ENCODE measurements at regions not wholly inside any gene's neighbourhood (a gene's known extent, or its start where the extent isn't known, plus 50 kb on each side); places are given as distances from the start of the nearest gene placed in this dataset.

GRCh38 chr12:115259968-115260747 is 576.2 kb upstream of the TBX3 start:
- TF ChIP-seq TEAD4 (IDR thresholded peaks at IDR 0.05) (no peak), FOXM1 (IDR thresholded peaks at IDR 0.05; ENCODE audit: borderline replicate concordance, low read depth) (no peak), CREB1 (IDR thresholded peaks at IDR 0.05; ENCODE audit: low read depth) (no peak), YY1 (IDR thresholded peaks at IDR 0.05; ENCODE audit: low read depth) (no peak), TCF12 (IDR thresholded peaks at IDR 0.05; ENCODE audit: low read depth) (no peak), EP300 (IDR thresholded peaks at IDR 0.05; ENCODE audit: borderline replicate concordance) (no peak)
- TF ChIP-seq, protein P1, sequence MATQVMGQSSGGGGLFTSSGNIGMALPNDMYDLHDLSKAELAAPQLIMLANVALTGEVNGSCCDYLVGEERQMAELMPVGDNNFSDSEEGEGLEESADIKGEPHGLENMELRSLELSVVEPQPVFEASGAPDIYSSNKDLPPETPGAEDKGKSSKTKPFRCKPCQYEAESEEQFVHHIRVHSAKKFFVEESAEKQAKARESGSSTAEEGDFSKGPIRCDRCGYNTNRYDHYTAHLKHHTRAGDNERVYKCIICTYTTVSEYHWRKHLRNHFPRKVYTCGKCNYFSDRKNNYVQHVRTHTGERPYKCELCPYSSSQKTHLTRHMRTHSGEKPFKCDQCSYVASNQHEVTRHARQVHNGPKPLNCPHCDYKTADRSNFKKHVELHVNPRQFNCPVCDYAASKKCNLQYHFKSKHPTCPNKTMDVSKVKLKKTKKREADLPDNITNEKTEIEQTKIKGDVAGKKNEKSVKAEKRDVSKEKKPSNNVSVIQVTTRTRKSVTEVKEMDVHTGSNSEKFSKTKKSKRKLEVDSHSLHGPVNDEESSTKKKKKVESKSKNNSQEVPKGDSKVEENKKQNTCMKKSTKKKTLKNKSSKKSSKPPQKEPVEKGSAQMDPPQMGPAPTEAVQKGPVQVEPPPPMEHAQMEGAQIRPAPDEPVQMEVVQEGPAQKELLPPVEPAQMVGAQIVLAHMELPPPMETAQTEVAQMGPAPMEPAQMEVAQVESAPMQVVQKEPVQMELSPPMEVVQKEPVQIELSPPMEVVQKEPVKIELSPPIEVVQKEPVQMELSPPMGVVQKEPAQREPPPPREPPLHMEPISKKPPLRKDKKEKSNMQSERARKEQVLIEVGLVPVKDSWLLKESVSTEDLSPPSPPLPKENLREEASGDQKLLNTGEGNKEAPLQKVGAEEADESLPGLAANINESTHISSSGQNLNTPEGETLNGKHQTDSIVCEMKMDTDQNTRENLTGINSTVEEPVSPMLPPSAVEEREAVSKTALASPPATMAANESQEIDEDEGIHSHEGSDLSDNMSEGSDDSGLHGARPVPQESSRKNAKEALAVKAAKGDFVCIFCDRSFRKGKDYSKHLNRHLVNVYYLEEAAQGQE (IDR thresholded peaks at IDR 0.05; ENCODE audit: low read depth): no peak

DNA sequence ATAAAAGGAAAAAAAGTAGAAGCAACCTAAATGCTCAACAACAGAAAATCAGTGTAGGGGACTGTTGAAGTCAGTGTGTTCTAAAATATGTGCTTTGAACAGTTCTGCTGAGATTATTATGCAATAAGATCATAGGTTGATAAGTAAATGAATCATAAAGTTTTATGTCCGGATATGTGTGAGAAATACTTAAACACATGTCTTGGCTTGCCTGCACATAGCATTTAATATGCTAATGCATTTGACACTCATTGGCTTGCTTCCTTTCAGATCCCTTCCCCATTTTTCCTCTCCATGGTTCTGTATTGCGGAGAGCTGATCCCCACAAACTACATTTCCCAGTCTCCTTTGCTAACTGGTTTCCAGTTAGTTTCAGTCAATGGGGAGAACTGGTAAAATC is 573.8 kb upstream of the TBX3 start:
- TF ChIP-seq NFIC (IDR thresholded peaks at IDR 0.05) (no peak), CEBPB (IDR thresholded peaks at IDR 0.05) (no peak), EP300 (IDR thresholded peaks at IDR 0.05; ENCODE audit: borderline replicate concordance) (no peak), TAF1 (IDR thresholded peaks at IDR 0.05; ENCODE audit: low read depth) (no peak), MAX (IDR thresholded peaks at IDR 0.05) (no peak), EGR1 (IDR thresholded peaks at IDR 0.05) (no peak), ZBTB7A (IDR thresholded peaks at IDR 0.05; ENCODE audit: low read depth) (no peak), FOXM1 (IDR thresholded peaks at IDR 0.05; ENCODE audit: borderline replicate concordance, low read depth) (no peak), RAD21 (IDR thresholded peaks at IDR 0.05; ENCODE audit: low read depth) (no peak), YY1 (IDR thresholded peaks at IDR 0.05; ENCODE audit: low read depth) (no peak), TEAD4 (IDR thresholded peaks at IDR 0.05) (no peak), CREB1 (IDR thresholded peaks at IDR 0.05; ENCODE audit: low read depth) (no peak)

GRCh38 chr12:115255962-115256361 is 572.0 kb upstream of the TBX3 start:
- TF ChIP-seq ZBTB7A (IDR thresholded peaks at IDR 0.05; ENCODE audit: low read depth): no peak
- no peak for TF ChIP-seq TCF12 (IDR thresholded peaks at IDR 0.05; ENCODE audit: low read depth)
- TF ChIP-seq NFIC (IDR thresholded peaks at IDR 0.05): no peak
- no peak for TF ChIP-seq YY1 (IDR thresholded peaks at IDR 0.05; ENCODE audit: low read depth)
- TF ChIP-seq FOXM1 (IDR thresholded peaks at IDR 0.05; ENCODE audit: borderline replicate concordance, low read depth): no peak

- no peak for TF ChIP-seq CREB1 (IDR thresholded peaks at IDR 0.05; ENCODE audit: low read depth)
- no peak for TF ChIP-seq TAF1 (IDR thresholded peaks at IDR 0.05; ENCODE audit: low read depth)
- TF ChIP-seq ZBTB7A (IDR thresholded peaks at IDR 0.05; ENCODE audit: low read depth): no peak
- no peak for TF ChIP-seq YY1 (IDR thresholded peaks at IDR 0.05; ENCODE audit: low read depth)
- TF ChIP-seq RAD21 (IDR thresholded peaks at IDR 0.05; ENCODE audit: low read depth): no peak
- TF ChIP-seq FOXM1 (IDR thresholded peaks at IDR 0.05; ENCODE audit: borderline replicate concordance, low read depth): no peak
- no peak for TF ChIP-seq TEAD4 (IDR thresholded peaks at IDR 0.05)
- TF ChIP-seq, protein P1 (IDR thresholded peaks at IDR 0.05; ENCODE audit: low read depth): no peak
- no peak for TF ChIP-seq EGR1 (IDR thresholded peaks at IDR 0.05)
- TF ChIP-seq CEBPB (IDR thresholded peaks at IDR 0.05): no peak
- TF ChIP-seq EP300 (IDR thresholded peaks at IDR 0.05; ENCODE audit: borderline replicate concordance): no peak
- no peak for TF ChIP-seq MAX (IDR thresholded peaks at IDR 0.05)
- TF ChIP-seq TCF12 (IDR thresholded peaks at IDR 0.05; ENCODE audit: low read depth): no peak
- no peak for TF ChIP-seq USF1 (IDR thresholded peaks at IDR 0.05)
- TF ChIP-seq NFIC (IDR thresholded peaks at IDR 0.05): no peak
Measured at GRCh38 chr12:115255257-115255656, 571.3 kb upstream of the TBX3 start.

GRCh38 chr12:115253049-115253448 is 569.1 kb upstream of the TBX3 start:
- TF ChIP-seq CEBPB (IDR thresholded peaks at IDR 0.05): no peak

- TF ChIP-seq TEAD4 (IDR thresholded peaks at IDR 0.05): no peak
- TF ChIP-seq, protein P1 (IDR thresholded peaks at IDR 0.05; ENCODE audit: low read depth): no peak
- no peak for TF ChIP-seq RAD21 (IDR thresholded peaks at IDR 0.05; ENCODE audit: low read depth)
- TF ChIP-seq NFIC (IDR thresholded peaks at IDR 0.05): no peak
- no peak for TF ChIP-seq EP300 (IDR thresholded peaks at IDR 0.05; ENCODE audit: borderline replicate concordance)
- TF ChIP-seq YY1 (IDR thresholded peaks at IDR 0.05; ENCODE audit: low read depth): no peak
- no peak for TF ChIP-seq EGR1 (IDR thresholded peaks at IDR 0.05)
- no peak for TF ChIP-seq CEBPB (IDR thresholded peaks at IDR 0.05)
- TF ChIP-seq FOXM1 (IDR thresholded peaks at IDR 0.05; ENCODE audit: borderline replicate concordance, low read depth): no peak
Measured at GRCh38 chr12:115251727-115252126, 567.8 kb upstream of the TBX3 start.
